ENCODE measurements at regions not wholly inside any gene's neighbourhood (a gene's known extent, or its start where the extent isn't known, plus 50 kb on each side); places are given as distances from the start of the nearest gene placed in this dataset.

DNA sequence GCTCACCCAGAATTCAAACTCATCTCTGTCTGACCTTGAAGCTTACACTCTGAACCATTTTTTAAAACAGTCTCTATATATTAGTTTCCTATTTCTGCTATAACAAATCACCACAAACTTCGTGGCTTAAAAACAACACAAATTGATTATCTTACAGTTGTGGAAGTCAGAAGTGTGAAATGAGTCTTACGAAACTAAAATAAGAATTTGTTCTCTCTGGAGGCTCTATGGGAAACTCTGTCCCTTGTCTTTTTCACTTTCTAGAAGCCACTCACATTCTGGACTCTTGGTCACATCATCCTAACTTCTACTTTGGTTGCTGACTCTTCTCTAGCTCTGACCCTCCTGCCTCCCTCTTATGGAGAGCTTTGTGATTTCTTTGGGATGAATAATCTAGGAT, 429.3 kb upstream of the THBS1 start:
- TF ChIP-seq, protein P1, sequence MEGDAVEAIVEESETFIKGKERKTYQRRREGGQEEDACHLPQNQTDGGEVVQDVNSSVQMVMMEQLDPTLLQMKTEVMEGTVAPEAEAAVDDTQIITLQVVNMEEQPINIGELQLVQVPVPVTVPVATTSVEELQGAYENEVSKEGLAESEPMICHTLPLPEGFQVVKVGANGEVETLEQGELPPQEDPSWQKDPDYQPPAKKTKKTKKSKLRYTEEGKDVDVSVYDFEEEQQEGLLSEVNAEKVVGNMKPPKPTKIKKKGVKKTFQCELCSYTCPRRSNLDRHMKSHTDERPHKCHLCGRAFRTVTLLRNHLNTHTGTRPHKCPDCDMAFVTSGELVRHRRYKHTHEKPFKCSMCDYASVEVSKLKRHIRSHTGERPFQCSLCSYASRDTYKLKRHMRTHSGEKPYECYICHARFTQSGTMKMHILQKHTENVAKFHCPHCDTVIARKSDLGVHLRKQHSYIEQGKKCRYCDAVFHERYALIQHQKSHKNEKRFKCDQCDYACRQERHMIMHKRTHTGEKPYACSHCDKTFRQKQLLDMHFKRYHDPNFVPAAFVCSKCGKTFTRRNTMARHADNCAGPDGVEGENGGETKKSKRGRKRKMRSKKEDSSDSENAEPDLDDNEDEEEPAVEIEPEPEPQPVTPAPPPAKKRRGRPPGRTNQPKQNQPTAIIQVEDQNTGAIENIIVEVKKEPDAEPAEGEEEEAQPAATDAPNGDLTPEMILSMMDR (IDR thresholded peaks at IDR 0.05; ENCODE audit: low read depth, low read length): no peak
- in situ Hi-C loops (cut with HindIII; ENCODE audit: low sequenced_read_pairs): no loop called here
- no peak overlapping the region for H3K4me3 ChIP-seq (ENCODE audit: low read depth, low read length)
- DNase-seq (ENCODE audit: low read depth, low spot score): no peak

DNA sequence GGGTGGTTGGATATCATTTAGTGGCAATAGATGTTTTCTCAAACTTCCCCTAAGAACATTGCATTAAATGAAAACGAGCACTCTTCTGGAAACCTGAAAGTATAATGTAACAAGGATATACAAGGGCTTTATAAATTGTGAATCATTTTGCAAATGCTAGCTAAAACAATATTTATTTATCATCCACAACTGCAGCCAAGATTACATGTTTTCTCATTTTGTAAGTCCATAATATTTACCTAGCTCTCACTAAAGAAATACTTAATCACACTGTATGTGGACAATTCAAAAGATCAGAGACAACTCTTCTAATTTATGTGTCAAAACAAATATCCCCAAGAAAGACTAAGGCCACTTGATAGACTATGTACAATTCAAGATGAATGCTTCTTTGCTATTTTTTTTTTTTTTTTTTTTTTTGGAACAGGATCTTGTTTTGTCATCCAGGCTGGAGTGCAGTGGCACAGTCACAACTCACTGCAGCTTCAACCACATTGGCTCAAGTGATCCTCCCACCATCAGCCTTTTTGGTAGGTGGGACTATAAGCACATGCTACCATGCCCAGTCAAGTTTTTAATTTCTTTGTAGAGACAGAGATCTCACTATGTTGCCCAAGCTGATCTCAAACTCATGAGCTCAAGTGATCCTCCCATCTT, 427.7 kb upstream of the THBS1 start:
- in situ Hi-C loops (cut with HindIII; ENCODE audit: low sequenced_read_pairs): no loop called here
- H3K4me3 ChIP-seq (ENCODE audit: low read depth, low read length): no peak overlapping the region
- DNase-seq (ENCODE audit: low read depth, low spot score): no peak
- TF ChIP-seq, protein P1 (IDR thresholded peaks at IDR 0.05; ENCODE audit: low read depth, low read length): no peak

DNA sequence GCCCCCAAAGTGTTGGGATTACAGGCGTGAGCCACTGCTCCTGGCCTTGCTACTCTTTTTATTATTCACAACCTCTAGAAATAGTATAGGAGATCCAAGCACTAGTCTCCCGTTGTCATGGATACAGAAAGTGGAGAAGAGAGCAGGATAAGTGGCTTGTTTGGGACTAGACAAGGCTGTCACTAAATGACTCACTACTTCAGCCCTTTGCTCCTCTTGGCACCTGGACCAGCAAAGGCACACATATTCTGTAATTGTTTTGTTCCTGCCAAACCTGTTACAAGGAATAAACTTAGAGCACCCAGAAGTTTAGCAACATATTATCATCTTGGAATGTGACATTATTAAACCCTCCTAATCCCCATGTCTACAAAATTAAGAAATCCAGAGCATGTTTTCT, 427.2 kb upstream of the THBS1 start:
- no peak overlapping the region for H3K4me3 ChIP-seq (ENCODE audit: low read depth, low read length)
- in situ Hi-C loops (cut with HindIII; ENCODE audit: low sequenced_read_pairs): no loop called here
- TF ChIP-seq, protein P1 (IDR thresholded peaks at IDR 0.05; ENCODE audit: low read depth, low read length): no peak
- no peak for DNase-seq (ENCODE audit: low read depth, low spot score)

DNA sequence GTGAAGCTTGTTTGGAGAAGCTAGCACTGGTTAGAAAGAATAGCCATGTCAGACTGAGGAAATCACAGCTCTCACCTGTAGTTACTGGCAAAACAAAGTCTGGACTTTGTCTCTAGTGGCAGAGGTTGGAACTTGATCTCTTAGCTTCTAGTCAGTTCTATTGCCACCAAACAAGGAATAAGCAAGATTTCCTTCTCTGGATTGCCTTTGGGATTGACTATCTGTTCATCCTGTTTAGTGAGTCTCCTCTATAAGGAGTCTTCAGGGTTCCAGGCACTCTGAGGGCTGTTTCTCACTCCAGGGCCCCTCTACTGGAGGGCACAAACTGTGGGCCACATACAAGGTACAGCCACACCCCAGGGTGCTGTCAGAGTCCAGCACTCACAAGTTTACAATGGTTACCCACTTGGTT, 426.6 kb upstream of the THBS1 start:
- H3K4me3 ChIP-seq (ENCODE audit: low read depth, low read length): no peak overlapping the region
- DNase-seq (ENCODE audit: low read depth, low spot score): no peak
- in situ Hi-C loops (cut with HindIII; ENCODE audit: low sequenced_read_pairs): no loop called here
- TF ChIP-seq, protein P1 (IDR thresholded peaks at IDR 0.05; ENCODE audit: low read depth, low read length): no peak

DNA sequence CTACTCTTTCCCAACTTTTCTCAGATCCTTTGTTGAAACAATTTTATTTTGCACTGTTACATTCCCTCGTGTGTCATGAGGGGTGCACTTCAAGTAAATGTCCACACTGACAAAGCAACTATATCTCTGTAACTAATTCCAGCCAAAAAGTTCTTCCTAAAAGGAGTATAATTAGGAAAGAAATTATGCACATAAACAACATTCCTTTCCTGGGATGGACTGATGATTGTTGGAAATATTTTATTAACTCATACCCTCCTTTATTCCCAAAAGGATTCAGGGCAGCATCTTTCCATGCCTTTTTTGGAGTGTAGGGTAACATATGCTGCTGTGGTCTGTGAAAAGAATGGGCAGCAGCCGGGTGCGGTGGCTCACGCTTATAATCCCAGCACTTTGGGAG, 426.1 kb upstream of the THBS1 start:
- no peak overlapping the region for H3K4me3 ChIP-seq (ENCODE audit: low read depth, low read length)
- DNase-seq (ENCODE audit: low read depth, low spot score): no peak
- in situ Hi-C loops (cut with HindIII; ENCODE audit: low sequenced_read_pairs): no loop called here
- TF ChIP-seq, protein P1 (IDR thresholded peaks at IDR 0.05; ENCODE audit: low read depth, low read length): no peak

DNA sequence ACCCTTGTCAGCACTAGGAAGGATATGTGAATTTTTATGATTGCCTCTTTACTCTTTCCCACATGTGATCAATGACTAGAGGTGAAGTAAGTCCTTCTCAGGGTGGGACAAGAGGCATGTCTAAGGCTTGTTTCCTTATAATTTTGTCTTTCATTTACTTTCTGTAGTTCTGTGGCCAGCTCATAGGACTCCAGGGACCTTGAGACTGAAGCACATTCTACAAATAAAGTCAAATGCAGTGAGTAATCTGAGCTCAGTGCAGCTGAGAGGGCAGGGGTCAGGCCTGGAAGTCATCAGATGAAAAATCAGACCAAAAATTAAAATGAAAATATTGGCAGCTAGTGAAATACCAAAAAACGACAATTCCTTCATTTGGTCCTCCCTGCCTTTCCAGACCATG, 424.7 kb upstream of the THBS1 start:
- TF ChIP-seq, protein P1 (IDR thresholded peaks at IDR 0.05; ENCODE audit: low read depth, low read length): no peak
- H3K4me3 ChIP-seq (ENCODE audit: low read depth, low read length): no peak overlapping the region
- in situ Hi-C loops (cut with HindIII; ENCODE audit: low sequenced_read_pairs): no loop called here
- DNase-seq (ENCODE audit: low read depth, low spot score): no peak

Data from astrocyte of the spinal cord (primary cell).